Right lobe of liver (tissue), 4 donors: ENCODE measurements at regions not wholly inside any gene's neighbourhood (a gene's known extent, or its start where the extent isn't known, plus 50 kb on each side); places are given as distances from the start of the nearest gene placed in this dataset.

Experiments
- POLR2A ChIP-seq: fragments of 450-650 bp; IDR thresholded peaks from one replicate; pipeline ENCODE4 v1.6.1; 2017; ENCODE audit warnings: antibody characterized with exemption, mild to moderate bottlenecking
- TF ChIP-seq, protein P1 (sequence below), 4 donors: fragments of 200-600 bp in 3 of 4; fragments of 450-650 bp in 1 of 4; IDR thresholded peaks; one replicate each; pipeline versions ENCODE4 v1.5.1 to v1.8.0; 2016 to 2022; ENCODE audit warnings: antibody characterized with exemption in 4 of 4, mild to moderate bottlenecking in 2 of 4
- donor health status: DM: no; HTN: no; CAD: no.
- donor health status: DM: no; HTN: no; CAD: no.
- donor health status: DM: no; HTN: yes; CAD: no.

DNA sequence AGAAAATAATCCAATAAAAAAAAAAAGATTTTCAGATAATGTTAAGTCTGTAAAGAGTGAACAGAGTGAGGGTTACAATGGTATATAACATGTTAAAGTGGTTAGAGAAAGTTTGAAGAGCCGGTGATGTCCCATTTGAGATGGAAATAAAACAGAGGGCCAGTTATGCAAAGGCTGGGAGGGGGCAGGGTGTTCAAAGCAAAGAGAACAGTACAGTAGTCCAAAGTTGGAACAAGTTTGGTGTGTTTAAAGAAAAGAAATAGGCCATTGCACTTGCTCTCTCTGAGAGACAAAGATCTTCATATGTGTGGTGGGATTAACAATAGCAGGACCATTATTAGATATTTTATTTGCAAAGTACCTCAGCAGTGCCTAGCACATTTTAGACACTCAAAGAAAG is 179.5 kb upstream of the PKN2 start:
- TF ChIP-seq, protein P1, sequence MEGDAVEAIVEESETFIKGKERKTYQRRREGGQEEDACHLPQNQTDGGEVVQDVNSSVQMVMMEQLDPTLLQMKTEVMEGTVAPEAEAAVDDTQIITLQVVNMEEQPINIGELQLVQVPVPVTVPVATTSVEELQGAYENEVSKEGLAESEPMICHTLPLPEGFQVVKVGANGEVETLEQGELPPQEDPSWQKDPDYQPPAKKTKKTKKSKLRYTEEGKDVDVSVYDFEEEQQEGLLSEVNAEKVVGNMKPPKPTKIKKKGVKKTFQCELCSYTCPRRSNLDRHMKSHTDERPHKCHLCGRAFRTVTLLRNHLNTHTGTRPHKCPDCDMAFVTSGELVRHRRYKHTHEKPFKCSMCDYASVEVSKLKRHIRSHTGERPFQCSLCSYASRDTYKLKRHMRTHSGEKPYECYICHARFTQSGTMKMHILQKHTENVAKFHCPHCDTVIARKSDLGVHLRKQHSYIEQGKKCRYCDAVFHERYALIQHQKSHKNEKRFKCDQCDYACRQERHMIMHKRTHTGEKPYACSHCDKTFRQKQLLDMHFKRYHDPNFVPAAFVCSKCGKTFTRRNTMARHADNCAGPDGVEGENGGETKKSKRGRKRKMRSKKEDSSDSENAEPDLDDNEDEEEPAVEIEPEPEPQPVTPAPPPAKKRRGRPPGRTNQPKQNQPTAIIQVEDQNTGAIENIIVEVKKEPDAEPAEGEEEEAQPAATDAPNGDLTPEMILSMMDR (IDR thresholded peaks at IDR 0.05): no peak
- no peak for TF ChIP-seq POLR2A
